HS-5 (cell line): ENCODE measurements at regions not wholly inside any gene's neighbourhood (a gene's known extent, or its start where the extent isn't known, plus 50 kb on each side); places are given as distances from the start of the nearest gene placed in this dataset.

Experiments used
- DNase-seq: peaks from one replicate; pipeline ENCODE4 v3.0.0-alpha.2; 2012; ENCODE audit warnings: low read depth

DNA sequence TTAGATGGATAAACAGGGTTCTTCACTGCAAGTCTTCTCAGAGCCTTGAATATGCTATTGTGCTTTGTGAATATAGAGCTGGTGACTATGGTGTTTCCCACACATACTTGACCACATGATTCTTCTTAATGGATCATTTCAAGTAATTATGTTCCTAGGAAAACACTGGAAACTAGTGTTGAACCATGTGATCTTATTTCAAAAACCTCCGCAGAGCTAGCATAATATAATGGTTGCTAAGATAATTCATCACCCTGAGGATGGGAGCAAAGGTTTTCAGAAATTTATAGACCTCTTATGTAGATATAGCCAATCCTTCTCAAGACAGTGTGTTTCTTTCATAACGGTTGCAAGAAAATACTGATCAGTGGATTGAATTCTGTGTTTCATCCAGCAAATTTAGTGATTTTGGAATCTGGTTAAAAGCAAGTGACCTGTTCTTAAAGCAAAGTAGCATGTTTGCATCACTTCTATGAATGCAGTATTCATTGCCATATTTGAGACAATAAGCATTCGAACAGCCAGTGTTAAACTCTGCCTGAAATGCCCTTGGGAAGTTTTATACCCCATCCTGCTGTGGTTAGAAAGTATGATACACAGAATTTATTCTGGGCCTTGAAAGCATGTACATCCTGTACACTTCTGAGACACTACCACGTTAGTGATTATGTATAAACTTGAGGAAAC is 341.0 kb upstream of the E2F7 start:
- DNase-seq, result no peak

DNA sequence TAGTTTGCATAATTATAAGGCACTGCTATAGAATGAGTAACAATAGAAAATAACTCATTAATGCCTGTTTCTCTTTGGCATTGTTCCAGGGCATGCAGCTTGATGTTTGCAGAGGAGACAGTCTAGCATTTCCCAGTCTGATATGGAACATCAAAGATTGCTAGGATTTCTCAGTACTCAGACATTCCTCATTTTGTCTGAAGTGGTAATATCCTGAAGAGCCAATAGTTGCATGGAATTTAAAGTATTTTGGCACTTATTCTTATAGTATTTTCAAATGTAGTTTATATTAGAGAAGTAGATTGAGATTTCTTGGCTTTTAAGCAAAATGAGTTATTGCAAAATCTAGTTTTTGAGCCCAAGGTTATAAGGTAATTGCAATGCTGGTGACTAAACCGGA is 337.3 kb upstream of the E2F7 start:
- no peak for DNase-seq

DNA sequence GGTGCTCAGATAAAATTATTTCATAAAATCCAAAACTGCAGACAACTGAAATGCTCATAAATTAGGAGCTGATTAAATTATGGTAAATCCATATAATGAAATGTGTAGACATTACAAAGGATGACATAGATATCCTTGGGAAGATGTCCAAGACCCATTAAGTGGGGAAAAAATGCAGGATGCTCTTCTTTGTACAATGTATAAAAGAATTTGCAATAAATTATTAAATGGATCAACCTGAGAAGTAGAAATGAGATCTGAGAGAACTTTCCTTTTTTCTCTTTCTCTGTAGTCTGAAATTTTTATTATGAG is 336.4 kb upstream of the E2F7 start:
- DNase-seq, result no peak

DNA sequence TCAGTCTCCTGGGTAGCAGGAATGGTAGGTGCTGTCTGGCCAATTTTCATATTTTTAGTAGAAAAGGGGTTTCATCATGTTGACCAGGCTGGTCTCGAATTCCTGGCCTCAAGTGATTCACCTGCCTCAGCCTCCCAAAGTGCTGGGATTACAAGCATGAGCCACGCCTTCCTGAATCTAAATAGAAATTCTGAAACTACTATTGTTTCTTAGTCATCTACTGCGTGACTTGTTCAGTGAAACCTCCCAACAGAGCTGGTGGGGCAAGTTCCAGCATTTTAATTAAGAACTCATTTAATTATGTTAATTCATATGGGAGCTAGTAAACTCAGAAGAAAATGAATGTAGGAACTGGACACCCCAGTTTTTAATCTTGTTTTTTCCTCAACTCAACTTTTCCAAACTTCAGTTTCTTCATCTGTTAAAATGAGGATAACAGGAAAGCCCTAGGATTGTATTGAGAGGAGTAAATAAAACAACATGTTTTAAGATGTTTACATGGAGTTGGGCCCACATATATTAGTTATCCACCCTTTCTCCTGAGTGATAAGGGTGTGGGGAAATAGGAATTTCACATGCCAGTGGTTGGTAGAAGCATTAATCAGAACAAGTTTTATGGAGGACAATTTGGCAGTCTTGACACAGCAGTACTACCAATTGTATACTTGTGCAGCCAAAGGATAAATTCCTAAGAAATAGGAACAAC is 335.8 kb upstream of the E2F7 start:
- no peak for DNase-seq

DNA sequence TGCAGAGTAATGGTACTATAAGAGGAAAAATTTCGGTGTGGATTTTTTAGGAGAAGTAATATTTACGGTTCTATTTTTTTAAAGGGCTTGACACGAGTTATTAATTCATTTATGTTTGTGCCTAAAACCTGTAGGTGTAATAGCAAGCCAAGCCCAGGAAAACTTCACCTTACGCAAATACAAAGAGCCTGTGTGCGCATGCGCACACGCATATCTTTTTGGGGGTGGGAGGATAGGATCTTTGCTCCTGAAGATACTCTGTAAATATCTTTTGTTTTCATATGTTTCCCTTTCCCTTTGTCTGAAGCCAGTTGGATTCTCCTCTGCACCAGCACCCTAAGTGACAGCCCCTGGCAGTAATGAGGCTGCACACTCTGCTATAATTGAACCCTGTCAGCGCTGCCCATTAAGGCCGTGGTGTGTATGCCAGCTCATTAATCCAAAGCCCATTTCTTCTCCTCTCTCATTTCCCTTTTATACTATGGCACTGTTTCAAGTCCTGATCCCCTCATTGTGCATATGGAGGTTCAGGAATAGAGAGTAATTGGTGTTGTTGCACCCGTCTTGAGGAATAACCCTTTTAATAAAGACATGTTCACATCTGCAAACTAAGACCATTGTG is 327.2 kb upstream of the E2F7 start:
- DNase-seq, result no peak

DNA sequence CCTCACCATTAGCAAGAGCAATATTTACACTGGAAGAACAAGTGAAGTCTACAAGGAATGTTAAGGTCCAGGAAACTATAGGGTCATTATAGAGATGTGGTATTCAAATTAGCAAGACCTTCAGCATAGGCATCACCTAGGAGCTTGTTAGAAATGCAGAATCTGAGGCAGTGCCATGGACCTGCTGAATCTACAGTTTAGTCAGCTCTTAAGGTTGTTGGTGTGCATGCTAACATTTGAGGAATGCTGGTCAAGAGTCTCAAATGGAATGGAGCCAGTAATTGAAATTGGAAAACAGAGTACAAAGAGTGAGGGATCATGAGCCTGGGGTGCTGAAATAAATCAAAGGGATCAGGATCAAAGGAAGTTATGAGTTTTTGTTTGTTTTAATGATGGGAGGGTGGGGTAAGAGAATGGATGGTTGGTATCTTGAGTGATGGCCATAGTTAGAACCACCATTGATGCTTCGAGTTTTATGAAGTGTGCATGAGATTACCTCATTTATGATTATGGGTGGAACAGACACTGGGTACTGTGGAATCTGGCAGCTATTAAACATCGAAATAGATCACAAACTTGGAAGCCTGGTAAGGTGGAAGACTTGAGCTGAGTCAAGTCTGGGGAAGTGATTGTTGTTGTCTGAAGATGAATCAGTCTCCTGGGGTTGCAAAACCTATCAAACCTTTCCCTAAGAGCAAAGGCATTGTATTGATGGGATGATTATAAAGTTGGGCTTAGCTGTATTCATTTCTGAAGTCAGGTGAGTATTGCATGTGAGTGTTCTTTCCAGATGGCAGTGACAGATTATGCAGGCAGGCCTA is 323.3 kb upstream of the E2F7 start:
- no peak for DNase-seq

DNA sequence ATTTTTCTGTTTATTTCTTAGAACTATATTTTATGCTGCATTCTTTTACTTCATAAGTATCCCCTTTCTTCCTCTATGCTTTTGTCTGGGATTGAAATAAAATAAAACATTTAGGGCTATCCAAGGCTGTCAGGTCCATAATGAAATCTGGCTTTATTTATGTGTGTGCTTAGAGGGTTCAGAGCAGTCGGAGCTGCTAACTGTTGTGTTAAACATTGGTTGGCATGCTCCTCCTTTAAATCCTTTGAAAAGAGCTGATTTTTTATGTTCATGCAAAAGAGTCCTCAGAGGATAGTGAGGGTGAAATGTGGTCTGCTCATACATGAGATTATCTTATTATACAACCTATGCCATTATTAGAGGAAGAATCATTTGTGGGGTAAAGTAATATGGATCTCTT is 322.3 kb upstream of the E2F7 start:
- no peak for DNase-seq

DNA sequence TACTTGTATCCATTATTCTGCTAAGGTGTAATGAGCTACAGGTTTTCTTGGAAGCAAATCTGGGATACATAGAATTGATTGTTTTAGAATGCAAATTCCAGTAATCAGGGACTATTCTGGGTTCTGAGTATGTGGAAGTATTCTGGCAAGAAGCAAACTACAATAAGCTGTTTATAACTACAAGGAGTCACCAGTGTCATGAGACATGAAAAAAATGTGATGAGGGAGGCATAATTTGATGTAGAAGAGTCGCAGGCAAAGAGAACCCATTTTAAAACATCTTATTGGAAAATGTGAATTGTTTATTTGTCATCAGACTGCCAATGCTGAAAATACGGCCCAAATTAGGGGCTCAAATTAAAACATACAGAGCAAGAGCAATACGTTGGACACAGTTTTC is 321.8 kb upstream of the E2F7 start:
- DNase-seq, result no peak

DNA sequence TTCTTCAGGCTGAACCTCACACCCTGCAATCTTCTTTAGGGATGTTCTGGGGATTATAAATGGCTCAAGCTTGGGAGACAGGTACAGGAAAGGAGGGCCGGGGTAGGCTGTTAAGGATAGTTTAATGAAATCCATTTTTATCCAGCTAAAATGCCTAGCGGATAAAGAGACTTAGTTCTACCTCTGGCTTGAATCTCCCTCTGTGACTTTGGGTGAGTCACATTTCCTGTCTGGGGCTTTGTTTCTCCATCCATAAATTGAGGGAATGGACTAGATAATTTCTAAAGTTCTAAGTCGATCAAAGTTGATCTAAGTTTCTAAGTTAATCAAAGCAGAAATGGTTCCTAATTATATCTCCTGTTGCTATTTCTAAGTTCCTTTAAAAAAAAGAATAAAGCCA is 319.6 kb upstream of the E2F7 start:
- no peak for DNase-seq

DNA sequence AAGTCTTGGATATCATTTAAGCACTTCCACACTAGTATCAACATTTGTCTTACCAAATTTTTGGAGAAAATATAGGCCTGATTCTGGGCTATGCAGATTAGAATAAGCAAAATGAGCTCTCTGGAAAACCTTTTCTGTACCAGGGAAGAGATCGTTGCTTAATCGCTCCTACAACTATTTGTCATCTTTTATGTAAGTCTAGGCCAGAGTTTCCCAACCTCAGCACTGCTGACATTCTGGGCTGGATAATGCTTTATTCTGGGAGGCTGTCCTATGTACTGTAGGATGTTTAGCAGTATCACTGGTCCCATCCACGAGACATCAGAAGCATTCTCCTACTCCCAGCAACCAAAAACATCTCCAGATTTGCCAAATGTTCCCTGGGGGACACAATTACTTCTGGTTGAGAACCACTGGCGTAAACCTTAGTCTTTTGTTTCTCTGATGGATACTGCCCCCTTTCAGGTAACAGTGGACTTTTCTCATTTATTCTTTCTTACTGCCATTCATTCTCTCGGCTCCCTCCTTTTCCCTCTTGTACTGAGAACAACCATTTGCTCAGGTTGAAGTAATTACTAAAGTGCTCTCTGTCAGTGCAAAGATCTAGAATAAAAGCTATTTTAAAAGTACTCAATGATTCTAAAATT is 316.9 kb upstream of the E2F7 start:
- DNase-seq, result no peak

DNA sequence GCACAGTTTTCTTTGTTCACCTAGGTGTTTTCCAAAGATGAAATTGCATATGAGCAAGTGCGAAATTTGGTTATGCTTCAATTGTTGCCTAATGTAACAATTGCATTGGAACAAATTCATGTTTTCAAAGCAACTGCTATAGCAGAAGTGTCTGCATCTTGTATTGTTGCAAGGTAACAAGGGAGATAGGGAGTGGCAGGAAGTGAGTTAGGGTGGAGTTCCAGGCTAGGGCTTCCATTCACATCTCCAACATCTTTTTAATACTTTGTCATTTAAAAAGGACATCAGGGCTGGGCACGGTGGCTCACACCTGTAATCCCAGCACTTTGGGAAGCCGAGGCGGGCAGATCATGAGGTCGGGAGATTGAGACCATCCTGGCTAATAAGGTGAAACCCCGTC is 312.3 kb upstream of the E2F7 start:
- DNase-seq, result no peak

DNA sequence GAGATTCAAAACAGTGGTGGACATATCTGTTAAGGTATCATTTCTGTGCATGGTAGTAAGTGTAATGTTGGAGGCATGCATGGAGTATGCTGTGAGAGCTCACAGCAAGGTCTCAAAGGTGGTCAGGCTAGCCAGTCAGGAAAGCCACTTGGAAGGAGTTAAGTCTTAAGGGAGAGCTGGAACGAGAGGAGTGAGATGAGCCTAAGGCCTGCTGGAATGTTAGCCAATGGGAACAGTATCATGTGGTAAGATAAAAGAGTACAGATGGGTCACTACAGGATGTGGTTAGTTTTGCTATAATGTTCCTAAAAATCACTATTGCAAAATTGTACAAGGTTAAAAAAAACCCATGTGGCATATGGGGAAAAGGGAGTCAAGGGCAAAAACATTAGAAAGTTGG is 311.7 kb upstream of the E2F7 start:
- DNase-seq, result no peak

DNA sequence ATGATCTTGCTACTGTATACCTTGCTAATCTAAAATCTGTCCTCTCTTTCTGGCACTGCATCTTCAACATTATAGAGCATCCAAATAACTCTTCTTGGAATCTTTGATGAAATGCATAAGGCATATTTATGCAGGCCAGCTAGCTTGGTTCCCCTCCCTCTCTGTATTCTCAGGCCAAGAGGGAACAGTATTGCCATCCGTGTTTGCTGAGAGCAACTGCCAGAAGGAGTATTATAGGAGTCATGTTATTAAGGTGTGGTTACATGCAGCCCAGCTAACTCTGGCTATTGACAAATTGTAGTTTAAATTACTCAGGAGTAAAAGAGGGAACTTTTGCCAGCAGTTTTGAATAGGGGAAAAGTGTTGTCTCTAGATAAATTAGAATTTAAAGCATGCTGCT is 309.3 kb upstream of the E2F7 start:
- DNase-seq, result no peak

DNA sequence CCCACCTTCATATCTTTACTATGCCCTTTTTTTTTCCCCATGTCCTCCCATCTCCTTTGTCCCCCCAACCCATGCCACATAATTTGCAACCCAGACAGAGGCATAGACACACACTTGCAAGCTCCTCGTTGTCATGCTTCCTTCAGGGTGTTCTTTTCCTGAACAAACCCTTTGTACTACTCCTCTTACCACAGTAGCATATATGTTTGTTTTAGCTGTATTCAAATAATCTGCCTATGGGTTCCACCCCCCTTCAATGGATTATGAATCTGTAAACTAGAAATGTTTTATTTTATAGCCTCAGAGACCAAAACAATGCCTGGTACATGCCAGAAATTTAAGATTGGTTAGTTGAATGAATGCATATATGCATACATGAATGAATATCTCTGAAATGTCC is 307.1 kb upstream of the E2F7 start:
- DNase-seq, result no peak

DNA sequence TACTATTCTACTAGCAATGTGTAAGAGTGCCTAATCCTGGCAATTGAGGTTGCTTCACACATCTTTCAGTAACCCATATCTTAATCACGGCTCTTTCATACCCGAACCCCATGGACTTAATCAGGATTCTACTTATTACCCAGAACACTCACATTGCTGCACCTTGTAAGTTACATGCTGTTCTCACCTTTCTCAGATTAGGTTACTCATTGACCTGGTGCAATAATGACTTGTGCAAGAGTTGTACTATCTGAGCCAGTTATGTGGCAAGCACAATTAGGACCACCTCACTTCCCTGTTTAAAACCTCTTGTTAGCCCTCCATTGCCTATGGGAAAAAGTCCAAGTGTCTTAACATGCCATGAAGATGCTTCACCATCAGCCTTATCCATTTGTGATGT is 306.7 kb upstream of the E2F7 start:
- DNase-seq, result no peak

DNA sequence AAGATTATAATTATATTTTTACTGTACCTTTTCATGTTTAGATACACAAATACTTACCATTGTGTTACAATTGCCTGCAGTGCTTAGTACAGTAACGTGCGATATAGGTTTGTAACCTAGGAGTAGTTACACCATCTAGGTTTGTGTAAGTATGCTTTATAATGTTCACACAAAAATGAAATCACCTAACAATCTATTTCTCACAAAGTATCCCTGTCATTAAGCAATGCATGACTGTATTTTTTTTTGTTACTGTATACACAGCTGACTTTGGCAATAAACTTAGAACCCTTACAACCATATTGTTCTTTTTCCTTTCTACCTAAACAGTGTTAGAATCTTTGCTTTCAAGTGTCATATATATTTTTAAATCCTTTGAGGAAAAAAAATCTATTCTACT is 303.0 kb upstream of the E2F7 start:
- DNase-seq, result no peak

DNA sequence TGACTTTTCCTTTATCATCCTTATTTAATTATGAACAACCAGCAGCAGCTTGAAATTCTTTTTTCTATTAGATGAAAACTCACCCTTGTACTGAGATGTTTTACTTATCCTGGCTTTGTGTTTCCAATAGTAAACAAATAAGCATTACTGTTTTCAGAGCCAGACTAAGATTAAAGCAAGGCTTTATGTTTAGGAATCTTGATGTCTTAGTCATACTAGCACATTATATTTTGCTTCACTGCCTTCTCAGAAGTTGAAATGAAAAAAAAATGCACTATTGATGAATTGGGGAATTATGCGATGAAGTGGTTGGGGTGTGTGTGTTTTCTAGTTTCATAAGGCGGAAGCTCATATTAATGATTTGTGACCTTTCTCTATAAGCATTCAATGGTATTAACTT is 301.2 kb upstream of the E2F7 start:
- DNase-seq, result no peak

DNA sequence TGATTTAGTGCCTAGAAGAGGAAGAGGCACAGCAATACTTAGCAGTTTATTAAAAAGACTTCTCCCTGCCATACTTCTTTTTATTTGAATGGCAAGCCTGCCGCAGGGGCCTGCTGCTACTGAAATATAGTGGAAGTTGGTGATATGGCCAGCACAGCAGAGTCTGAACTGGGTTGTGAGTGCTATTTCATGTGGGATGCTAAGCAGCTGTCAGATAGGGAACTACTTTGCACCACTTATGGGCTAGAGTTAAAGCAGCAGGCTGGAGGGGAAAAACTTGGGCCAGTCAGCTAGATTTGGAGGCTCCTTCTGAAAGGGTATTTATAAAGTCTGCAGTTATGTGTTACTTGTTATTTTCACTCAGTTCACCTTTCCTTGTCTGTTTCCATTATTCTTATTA is 299.0 kb upstream of the E2F7 start:
- no peak for DNase-seq

DNA sequence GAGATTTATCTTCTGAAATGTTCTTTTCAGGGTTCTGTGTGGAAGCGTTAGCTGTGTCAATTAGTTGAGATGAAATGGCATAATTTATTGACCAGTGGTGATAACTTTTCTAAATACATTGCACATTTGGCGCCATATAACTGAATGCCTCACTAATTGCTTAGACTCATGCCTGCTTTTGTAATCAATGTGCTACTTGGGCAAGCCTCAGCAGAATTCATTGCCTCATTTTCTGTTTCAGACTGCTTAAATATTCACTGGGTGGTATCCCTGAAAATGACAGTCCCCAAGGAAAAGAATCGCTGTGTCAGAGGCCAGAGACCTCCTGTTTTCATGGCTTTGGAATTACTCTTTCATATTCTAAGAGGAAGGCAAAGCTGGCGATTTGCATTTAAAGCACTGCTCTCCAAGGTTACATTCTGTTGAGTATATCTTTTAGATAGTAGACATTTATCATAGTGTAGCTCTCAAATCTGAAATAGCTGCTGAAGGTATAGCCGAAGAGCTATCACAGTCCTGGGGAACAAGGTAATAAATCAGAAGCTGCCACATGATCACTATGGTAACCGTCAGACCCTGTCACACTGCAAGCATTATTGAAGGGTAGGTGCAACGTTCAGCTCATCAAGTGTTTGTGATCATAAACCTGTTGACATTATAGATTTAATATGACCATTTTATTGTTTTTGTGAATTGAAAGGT is 297.3 kb upstream of the E2F7 start:
- DNase-seq, result no peak

DNA sequence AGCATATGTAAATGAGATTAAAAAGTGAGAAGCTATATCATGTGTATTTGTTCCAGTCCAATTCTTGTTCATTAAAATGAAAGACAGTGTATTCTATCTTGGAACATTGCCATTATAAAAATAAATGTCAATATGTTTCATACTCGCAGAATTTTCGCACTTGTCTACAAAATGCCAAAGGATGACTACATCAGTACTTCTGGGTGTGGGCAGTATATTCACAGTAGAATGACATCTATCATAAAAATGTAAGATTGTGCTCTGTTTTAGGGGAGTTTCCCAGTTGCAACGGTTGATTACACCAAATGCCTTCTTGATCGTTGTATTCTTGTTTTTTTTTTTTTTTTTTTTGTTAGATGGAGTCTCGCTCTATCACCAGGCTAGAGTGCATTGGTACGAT is 292.3 kb upstream of the E2F7 start:
- DNase-seq, result no peak

DNA sequence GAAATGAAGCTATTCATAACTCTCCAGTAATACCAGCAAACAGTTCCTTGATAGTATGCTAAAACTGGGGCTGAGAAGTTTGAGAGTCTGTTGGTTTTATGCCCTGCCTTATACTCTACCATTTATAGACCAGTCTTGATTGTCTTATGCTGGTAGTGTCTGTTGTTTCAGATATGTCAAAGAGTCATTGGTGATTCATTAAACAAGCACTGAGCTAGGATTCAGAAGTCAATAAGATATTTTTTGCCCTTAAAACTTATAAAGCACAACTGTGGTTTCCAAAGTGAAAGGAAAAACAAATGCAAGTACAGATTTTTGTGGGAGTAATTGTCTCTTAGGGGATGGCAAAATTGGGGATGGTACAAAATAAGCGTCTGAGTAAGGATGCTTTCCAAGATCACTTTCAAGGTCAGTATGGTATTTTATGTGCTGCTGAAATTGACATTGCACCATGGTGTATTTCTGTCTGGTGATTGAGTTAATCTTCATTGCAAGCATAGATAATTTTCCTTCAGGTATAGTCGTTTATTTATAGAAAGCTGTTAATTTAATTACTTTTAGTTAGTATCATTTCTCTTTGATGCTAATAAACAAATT is 289.5 kb upstream of the E2F7 start:
- no peak for DNase-seq

DNA sequence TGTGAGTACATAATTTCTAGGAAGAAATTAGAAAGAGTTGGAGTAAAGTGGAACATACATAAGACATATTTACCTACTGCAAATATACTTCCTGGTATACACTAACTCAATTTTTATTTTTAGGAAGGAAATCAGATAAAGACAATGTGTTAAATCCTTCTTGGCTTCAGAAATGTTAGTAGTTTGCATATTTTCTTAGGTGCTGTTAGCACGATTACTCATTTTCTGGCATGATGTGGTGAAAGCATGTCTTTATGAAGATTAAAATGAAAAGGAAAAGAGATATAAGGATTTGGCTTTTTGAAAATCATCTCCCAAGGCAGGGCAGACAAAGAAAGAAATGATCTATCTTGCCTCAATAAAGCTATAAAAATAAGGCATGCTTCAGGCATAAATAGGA is 287.6 kb upstream of the E2F7 start:
- no peak for DNase-seq
